PC-9 (cell line): ENCODE measurements at regions not wholly inside any gene's neighbourhood (a gene's known extent, or its start where the extent isn't known, plus 50 kb on each side); places are given as distances from the start of the nearest gene placed in this dataset.

ENCODE experiments used
- CTCF ChIP-seq: fragments of 200-600 bp; sonication (generic); conservative IDR thresholded peaks from 2 replicates; pipeline ENCODE4 v1.6.1; 2017; ENCODE audit warnings: mixed run types, antibody characterized with exemption, mild to moderate bottlenecking, moderate library complexity
- EZH2 ChIP-seq: fragments of 200-600 bp; sonication (generic); IDR thresholded peaks from 2 replicates; pipeline ENCODE4 v1.8.0; 2017; ENCODE audit warnings: antibody characterized with exemption, low read depth

- no peak for TF ChIP-seq EZH2
- no peak for TF ChIP-seq CTCF
Observed at GRCh38 chr4:62927574-62927973, 1481.7 kb downstream of the TECRL start.
